Stimulated activated CD4-positive, alpha-beta T cell treated with anti-CD3 and anti-CD28 coated beads, Interleukin-4, amount 100 ng/mL, for 48 hours (primary cell): ENCODE measurements at regions not wholly inside any gene's neighbourhood (a gene's known extent, or its start where the extent isn't known, plus 50 kb on each side); places are given as distances from the start of the nearest gene placed in this dataset.

Experiments
- DNase-seq, 2 donors: peaks; one replicate each; pipeline ENCODE4 v3.0.0-alpha.2; 2020; ENCODE audit warnings: low read depth in 2 of 2

DNA sequence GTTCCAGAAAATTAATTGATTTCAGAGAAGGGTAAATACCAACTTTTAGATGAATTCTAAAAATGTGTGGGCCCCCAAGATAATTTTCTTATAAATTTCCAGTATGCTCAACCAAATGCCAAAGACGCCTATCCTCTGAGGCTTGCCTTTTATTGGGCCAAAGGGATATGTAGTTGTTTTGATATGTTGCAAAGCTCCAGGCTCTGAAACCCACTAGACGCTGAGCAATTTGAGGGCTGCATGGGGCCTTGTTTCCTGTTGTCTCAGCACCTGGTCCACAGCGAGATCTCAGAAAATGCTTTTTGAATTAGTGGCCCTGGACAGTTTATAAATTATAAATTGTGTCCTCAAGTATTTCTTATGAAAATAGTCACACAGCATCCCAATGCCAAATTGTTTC lies 397.2 kb downstream of the SAMD5 start:
- no peak for DNase-seq

DNA sequence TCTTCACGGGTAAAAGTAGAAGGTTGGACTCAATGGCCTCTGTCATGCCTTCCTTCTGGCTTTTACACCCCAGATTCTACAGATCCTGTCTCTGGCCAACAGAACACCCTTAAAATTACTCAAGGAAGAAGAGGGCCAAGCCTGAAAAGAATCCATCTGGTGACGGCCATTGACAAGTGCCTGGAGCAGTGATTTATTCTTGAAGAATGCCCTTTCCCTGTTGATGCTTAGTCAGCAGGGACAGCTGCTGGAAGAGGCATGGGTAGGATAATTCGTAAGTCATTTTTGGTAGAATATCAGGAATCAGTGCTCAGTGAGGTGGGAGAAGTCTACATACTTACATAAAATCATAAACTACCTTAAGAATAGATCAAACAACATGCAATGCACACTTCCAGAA lies 397.9 kb downstream of the SAMD5 start:
- no peak for DNase-seq

- DNase-seq, result no peak
These were observed 401.1 kb downstream of the SAMD5 start for GRCh38 chr6:147909640-147910039.

DNA sequence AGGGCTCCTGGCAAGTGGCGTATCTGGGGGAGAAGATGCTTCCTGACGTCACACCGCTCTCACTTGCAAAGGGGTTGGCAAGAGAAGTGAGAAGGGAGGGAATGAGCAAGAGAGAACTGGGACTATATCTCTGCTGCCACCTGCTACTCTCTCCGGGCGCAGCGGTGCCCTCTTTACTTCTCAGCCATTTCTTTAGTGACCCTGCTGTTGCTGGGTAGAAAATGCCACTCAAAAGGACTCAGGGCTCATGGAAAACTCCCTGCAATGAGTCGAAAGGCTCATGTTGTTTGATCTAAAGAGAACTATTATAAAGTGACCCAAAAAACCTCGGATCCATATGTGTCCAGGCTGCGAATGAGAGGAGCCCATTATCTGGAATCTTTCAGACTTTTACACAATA lies 401.8 kb downstream of the SAMD5 start:
- no peak for DNase-seq

DNA sequence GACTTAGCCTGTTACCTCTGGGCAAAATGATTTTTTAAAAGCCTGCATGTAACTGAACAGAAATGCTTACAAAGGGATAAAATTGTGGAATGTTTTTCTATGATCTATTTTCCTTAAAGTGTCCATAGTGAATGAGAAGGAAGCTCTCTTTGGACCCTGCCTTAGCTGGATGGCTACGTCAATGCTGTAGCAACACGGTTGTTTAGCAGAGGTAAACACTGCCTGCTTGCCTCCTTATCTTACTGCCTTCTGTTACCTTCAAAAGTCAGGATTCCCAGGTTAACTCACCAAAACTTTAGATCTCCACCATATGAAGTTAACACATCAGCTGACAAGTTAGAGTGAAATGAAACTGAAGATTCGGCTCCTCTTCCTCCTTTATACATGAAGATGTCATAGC lies 402.6 kb downstream of the SAMD5 start:
- no peak for DNase-seq

- DNase-seq, result no peak
These were observed 403.2 kb downstream of the SAMD5 start for GRCh38 chr6:147911686-147912085.

DNA sequence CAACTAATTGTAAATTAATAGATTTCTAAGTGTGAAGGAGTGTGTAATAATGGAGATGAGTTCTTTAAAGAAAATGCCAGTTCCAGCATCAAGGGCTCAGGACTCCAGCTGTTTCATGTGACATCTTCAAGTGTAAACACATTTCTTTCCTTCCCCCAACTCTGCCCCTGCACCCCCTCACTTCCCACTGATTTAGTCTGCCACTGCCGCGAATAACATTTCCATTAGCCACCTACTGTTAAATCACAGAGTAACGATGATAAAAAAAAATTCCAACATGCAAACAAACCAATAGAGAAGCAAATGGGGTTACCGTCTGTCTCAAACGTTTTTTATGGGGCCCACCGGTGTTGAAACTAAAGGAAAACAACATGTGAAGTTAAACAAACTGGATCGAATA lies 414.3 kb downstream of the SAMD5 start:
- no peak for DNase-seq

DNA sequence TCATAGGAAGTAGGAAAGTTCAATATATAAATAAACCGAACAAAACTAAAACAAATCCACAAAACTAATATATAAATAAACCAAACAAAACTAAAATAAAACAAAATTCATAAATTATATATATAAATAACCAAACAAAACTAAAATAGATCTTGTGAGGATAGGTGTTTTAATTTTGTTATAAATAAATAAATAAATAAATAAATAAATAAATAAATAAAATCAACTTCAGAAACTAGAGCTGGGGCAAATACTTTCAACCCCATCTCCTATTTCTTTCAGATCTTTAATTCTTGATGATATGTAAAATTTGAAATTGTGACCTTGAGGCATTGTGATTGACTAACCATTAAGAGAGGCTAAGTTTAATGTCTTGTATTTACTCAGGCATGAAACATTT lies 416.1 kb downstream of the SAMD5 start:
- DNase-seq, result no peak

GRCh38 chr6:147925826-147926225 lies 416.8 kb upstream of the SASH1 start:
- DNase-seq, result no peak

DNA sequence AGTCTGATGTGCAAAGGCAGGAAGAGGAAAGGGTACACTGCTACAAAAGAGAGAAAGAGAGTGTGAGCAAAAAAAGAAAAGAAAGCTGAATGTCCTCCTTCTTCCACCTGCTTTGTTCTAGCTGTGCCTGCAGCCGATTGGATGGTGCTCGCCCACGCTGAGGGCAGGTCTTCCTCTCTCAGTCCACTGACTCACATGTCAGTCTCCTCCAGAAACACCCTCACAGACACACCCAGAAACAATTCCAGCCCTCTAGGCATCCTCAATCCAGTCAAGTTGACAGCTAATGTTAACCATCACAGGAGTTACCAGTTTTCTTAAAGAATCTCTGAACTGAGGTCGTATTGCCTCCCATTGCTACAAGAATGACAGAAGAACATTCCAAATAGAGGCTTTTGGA lies 411.9 kb upstream of the SASH1 start:
- DNase-seq, result no peak

- DNase-seq, result no peak
These were observed 409.4 kb upstream of the SASH1 start for GRCh38 chr6:147933224-147933623.

DNA sequence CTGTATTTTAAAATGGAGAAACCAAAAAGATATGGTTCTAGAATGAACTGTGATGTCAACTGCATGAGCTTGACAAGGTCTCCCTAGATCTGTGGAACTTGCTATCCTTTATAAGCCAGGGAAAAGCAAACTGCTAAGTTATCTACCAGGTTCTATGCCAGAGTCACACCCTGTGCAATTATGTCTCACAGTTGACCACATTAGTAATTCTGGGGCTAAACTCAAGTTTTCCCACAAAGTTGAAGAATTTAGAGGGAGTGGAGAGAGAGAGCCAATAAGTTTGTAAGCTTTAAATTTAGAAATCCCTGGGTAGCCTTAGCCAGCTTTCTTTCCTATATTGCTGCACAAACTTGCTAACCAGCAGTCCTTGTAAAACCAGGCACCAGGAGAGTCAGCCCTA lies 407.0 kb upstream of the SASH1 start:
- DNase-seq, result no peak

- DNase-seq, result no peak
These were observed 405.8 kb upstream of the SASH1 start for GRCh38 chr6:147936703-147937470.

DNA sequence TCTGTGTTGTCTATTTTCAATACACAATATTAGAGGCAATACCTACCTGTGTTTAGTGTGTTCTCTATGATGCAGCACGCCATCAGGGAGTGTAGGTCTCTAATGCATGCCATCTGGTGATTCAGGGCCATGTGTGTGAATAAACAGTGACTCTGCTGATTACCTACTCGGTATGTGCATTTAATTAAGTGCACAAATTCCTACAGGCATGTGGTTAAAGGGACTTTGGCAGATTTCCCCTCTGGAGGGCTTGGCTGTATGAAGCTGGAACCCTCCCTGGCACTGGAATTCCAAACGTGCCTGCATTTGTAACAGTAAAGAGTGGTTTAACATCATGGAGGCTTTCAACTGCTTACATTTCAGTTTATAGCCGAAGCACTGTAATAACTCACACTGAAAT lies 401.5 kb upstream of the SASH1 start:
- DNase-seq, result no peak

GRCh38 chr6:147942363-147942762 lies 400.3 kb upstream of the SASH1 start:
- no peak for DNase-seq

DNA sequence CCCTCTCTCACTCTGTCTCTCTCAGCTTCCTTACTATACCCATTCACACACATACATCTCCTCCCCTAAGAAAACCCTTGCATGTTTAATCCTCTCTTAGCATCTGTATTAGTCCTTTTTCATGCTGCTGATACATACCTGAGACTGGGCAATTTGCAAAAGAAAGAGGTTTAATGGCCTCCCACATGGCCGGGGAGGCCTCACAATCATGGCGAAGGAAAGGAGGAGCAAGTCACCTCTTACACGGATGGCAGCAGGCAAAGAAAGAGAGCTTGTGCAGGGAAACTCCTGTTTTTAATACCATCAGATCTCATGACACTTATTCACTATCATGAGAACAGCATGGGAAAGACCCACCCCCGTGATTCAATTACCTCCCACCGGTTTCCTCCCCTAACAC lies 398.5 kb upstream of the SASH1 start:
- DNase-seq, result no peak

- no peak for DNase-seq
These were observed 395.1 kb upstream of the SASH1 start for GRCh38 chr6:147947521-147947920.

DNA sequence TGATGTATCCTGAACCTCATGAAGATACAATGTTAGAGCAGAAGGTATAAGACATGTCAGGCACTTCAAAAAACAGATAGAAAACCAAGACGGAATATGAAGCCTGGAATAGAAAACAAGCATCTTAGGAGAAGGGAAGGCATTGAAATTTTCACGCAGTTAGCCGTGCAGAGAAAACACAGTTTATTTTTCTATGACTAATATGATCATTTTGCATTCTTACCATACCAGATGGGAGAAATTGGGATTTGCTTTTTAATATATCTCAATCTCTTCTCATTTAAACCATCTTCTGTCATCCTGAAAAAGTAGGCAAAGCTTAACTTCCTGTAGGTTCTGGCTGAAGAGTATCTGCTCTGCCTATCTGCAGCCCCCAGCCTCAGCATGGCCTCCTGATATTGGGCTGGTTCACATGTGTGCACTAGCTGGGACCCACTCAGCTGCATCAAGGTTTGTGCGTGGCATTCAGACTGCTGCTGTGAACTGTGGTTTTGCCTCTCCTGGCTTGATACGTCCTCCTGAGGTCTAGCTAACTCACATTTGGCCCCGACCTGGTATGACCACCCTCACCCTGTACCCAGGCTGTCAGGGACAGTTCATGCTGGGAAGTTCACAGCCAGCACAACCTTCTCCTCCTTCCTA lies 392.5 kb upstream of the SASH1 start:
- DNase-seq, result no peak

DNA sequence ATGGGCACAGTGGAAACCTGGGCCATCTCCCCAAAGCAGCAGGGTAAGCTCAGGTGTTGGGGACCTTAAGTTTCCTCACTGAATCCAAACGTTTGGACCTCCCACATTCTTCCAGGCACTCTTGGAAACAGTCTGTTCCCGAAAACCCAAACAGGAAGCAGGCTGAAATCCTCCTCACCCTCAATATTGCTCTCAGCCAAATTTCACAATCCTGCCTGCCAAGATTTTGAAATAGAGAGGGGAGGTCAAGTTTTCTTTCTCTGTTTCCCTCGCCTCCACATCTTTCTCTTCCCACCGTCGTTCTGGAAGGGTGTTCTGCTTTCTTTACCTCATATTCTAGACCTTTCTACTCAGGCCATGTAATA lies 392.0 kb upstream of the SASH1 start:
- DNase-seq, result no peak

DNA sequence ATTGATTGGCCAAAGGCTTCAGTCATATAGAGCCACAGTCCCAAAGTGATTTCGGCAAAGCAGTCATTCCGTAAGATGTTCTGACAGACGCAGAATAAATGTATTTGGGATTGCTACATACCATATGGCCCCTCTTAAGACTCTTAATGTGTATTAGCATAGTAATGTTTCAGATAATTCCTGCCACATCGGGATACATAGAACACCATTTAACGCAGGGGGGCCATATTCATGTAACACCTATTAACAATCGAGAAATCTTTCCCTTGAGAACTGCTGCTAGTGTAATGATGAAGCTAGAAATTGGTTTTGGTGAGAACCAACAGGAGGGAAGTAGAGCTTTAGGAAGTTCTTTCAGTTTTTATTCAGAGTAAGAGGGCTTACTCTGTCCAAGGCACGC lies 390.9 kb upstream of the SASH1 start:
- DNase-seq, result no peak

- DNase-seq, result no peak
These were observed 387.7 kb upstream of the SASH1 start for GRCh38 chr6:147954938-147955337.

DNA sequence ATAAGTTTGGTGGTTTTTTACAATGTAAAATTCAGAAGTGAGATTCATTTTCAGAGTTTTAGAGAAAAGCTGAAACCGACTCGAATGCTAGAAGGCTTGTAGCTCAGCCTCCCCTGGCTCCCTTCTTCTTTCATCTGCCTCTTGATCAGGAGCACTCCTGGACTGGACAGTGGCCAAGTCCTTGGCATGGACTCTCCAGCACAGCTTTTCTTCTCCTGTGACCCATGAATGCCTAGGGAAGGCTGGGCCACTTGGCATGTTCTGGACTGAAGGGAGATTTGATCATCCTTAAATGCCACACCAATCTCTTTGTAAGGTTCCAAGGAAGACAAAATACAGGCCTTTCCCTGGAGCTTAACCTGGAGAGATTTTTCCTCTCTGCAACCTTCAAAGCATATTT lies 384.0 kb upstream of the SASH1 start:
- DNase-seq, result no peak

DNA sequence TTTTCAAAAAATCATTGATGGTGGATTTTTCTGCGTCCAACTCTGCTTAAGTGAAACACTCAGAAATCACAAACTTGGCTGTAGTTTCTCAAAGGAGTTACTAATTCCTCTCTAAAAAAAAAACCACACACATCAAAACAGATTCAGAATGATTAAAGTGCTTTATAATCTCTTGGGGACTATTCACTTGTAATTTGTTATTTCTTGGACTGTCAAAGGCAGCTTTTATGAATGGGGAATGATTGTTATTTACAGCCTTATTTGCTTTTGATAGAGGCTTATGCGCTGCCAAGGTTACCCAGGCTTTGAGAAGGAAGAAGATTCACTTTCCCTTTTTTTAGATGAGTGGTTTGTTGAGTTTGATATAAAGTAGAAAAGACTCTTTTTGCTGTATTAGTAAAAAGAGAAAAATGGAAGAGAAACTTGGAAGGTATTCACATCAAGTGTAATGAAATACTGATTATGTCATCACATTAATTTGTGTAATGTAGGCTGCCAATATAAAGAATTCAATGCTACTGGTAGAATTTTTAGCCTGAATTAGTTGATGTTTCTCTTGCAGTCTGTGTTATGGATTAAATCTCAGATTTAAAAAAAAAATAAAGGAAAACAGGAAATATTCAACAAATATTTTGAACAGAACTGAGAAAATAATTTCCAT lies 381.0 kb upstream of the SASH1 start:
- no peak for DNase-seq
